HTR-8/SVneo (cell line): ENCODE measurements at regions not wholly inside any gene's neighbourhood (a gene's known extent, or its start where the extent isn't known, plus 50 kb on each side); places are given as distances from the start of the nearest gene placed in this dataset.
A peak's percentile ranks its signal among the peaks of the same experiment; 100 is the strongest.

Source experiments
- DNase-seq: peaks from one replicate; pipeline ENCODE4 v3.0.0; 2011; ENCODE audit warnings: low spot score, mixed read lengths; ENCODE audit not compliant: insufficient read length
- FAIRE-seq: peaks from 2 replicates; lab custom pipeline; 2011; peaks lifted over from hg19 to GRCh38; lab: Jason Lieb, UNC

DNA sequence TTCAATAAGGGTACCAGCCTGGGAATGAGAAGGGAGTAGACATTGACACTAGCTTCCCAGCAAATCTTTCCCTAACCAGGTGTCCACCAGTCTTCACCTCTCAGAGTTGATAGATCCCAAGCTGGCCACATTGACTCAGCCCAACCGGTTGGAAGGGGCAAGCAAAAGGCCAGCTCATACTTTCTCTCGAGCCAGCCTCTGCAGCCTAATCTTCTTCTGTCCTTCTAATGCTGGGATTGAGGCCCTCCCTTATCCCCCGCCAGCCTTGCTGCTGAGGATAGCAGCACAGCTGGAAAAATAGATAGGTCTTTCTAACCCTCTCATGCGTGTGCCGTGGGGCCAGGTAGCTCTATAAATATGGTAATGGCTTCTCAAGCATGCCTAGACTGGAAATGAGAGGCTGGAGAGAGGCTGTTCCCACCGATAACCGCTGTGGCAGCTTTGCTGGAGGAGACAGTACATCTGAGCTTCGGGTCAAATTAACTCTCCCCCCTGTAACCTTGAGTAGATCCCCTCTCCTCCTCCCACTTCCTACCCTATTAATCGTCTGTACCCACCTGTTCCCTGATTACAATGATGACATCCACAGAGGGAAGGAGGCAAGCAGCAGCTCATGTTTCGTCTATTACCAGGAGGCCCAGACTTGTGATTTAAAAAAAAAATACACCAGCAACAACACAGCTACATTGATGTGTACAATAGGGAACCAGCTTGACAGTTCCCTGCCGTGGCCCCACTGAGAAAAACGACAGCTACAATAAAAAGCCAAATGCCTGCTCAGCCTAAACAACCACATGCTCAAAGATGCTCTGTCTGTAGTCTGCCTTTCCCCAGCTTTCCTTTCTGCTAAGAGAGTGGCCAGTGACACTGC lies 219.9 kb upstream of the BRINP1 start:
- FAIRE-seq (no peak), DNase-seq (no peak)

- DNase-seq: no peak
These were observed 208.6 kb upstream of the BRINP1 start for GRCh38 chr9:119577881-119578280.

DNA sequence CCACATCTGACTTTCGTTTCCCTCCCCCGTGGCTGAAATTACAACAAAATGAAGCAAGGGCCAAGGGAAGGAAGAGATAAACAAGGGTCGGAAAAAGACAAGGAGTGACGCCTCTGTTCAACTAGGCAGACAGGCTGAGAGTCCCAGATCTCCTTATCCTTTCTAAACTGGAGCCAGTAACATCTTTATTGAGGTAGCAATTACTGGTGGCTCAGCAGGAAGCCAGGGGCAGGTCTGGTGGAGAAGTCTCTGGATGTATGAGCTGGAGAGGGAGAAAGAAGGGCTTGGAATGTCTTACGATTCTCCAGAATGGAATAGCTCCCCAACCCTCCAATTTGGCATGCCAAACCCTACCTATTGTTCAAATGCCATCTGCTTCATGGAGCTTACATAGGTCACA lies 190.8 kb upstream of the BRINP1 start:
- no peak for FAIRE-seq
- DNase-seq: no peak

More at GRCh38 chr9:119577881-119578280, 208.6 kb upstream of the BRINP1 start:
- FAIRE-seq: no peak

GRCh38 chr9:119559056-119559455 lies 189.8 kb upstream of the BRINP1 start:
- no peak for DNase-seq
- no peak for FAIRE-seq

- no peak for FAIRE-seq
- DNase-seq: peak; percentile 22
These were observed 187.1 kb upstream of the BRINP1 start for GRCh38 chr9:119556129-119556875.

DNA sequence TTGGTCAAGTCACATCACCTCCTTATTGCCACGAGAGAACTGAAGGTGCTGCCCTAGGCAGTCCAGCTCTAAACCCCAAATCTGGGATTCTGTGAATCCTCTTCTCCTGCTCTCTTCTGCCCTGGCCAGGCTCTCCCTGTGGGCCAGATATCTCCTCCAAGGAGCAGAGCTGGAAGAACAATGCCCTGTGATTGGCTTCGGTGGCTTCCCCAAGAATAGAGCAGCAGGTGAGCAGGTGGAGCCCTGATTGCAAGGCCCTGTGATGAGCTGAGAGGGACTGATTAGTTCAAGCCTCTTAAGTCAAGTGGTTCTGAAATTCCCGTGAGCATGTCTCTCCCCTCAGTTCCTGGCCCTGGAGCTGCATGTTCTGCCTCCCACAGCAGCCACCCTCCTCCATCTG lies 175.3 kb upstream of the BRINP1 start:
- no peak for DNase-seq
- FAIRE-seq: no peak

GRCh38 chr9:119537138-119537537 lies 167.9 kb upstream of the BRINP1 start:
- FAIRE-seq (no peak), DNase-seq (no peak)

- no peak for DNase-seq
- FAIRE-seq: no peak
These were observed 164.3 kb upstream of the BRINP1 start for GRCh38 chr9:119533504-119533903.

GRCh38 chr9:119526698-119527097 lies 157.5 kb upstream of the BRINP1 start:
- DNase-seq (no peak), FAIRE-seq (no peak)

GRCh38 chr9:119523508-119523907 lies 154.3 kb upstream of the BRINP1 start:
- FAIRE-seq: no peak
- no peak for DNase-seq

DNA sequence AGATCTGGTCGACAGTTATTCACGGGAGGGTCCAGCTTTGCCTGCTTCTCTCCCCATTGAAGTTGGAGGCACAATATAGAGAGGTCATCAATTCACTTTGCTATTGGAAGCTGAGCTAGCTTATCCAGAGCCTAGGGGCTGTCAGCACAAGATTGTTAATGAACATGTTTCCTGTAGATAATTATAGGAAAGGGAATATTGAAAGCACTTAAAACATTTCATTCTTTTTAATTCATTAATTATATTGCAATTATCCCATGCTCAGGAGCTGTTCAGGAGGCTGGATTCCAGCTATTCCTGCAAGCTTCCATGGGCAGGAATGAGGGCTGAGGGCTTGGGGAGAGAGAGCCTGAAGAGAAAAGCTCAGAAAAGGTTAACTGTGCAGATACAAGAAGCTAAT lies 153.1 kb upstream of the BRINP1 start:
- FAIRE-seq: no peak

GRCh38 chr9:119509291-119509905 lies 140.2 kb upstream of the BRINP1 start:
- no peak for DNase-seq
- no peak for FAIRE-seq

More for the DNA sequence above, 153.1 kb upstream of the BRINP1 start:
- no peak for DNase-seq

- no peak for DNase-seq
- FAIRE-seq: no peak
These were observed 132.1 kb upstream of the BRINP1 start for GRCh38 chr9:119501374-119501773.

DNA sequence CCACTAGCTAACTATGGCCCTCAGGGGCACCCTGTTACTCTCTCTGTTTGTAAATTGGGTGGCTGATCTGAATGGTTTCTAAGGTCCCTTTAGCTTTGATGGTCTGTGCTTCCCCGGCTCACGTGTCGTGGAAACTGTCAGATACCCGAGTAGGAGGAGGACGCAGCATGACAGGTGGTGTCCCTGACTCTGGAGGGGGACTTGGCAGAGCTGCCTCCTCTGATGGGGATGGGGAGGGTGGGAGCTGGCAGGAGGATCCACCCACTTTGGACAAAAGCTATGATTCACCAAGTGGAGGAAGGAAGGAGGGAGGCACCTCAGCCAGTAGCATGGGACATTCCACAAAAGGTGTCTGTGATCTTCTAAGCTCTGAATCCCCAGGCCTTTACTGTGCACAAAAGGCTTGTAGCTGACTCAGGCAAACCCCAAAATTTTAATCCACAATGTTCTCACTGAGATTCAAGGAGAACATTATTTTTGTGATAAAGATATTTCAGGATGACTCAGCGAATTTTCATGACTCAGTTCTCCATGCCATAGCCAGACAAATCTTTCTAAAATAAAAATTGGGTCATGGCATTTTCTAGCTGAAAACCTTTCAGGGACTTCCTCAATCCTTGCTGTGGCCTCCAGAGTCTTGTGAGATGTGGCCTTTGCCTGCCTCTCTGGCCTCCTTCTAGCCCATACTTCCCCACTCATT lies 131.0 kb upstream of the BRINP1 start:
- FAIRE-seq (no peak), DNase-seq (no peak)

DNA sequence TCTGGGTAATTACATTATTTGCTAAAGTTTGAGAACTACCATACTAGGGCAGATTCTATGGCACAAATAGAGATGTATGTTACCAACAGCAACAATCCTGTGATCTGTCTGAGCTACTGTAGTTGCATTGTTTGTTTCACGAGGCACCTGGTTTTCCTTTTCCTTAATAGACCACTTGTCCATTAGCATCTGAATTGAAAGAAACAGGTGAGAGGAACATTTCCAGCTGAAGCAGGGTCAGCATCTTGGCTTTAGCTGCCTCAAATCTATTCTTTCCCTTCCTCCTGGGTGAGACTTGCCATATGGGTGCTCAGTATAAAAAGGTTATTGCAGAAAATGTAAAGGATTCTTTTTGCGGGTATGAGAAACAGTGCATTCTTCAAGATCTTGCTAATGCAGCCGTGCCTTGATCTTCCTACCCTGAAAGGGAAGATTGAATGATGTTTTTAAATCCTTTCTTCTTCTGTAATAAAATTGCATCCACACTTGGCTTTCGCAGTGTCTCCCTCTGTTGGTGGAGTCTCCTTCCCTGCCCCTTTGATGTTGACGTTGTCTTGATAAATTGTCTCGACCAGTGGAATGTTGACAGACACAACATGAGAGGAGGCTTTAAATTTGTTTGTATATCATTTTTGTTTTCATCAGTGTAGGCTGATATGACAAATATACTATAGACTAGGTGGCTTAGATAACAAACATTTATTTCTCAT lies 118.0 kb upstream of the BRINP1 start:
- FAIRE-seq (no peak), DNase-seq (no peak)

GRCh38 chr9:119483153-119483552 lies 113.9 kb upstream of the BRINP1 start:
- DNase-seq (no peak), FAIRE-seq (no peak)

DNA sequence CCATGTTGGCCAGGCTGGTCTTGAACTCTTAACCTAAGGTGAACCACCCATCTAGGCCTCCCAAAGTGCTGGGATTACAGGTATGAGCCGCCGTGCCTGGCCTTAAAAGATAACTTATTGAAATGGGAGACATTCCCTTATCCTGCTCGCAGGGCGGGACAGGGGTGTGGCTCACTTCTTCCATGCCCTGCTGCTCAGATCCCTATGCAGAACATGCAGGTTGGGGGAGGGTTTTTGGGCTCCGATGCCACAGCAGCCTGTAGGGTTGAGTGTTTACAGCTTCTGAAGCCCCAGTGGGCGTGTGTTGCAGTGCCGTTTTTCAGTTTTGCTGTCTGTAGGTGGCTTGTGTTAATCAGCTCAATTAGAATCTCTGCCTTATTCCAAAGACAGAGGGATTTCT lies 108.0 kb upstream of the BRINP1 start:
- FAIRE-seq: no peak
- DNase-seq: no peak

DNA sequence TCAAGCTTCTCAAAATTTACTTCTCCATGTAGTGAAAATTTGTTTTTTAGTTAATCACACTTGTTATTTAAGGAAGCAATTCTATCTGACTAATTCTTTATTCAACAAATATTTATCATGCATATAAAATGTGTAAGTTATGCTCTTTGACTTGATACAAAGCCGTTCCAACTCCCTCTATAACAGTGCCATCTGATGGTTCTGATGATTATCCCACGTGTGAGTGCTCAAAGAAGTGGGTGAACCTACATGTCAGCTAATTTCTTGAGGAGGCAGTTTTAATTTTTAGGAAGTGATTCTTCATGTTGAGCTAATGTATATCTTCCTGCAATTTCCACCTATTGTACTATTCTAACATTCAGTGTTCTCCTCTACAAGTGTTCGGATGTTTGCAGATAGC lies 88.8 kb upstream of the BRINP1 start:
- DNase-seq (no peak), FAIRE-seq (no peak)

DNA sequence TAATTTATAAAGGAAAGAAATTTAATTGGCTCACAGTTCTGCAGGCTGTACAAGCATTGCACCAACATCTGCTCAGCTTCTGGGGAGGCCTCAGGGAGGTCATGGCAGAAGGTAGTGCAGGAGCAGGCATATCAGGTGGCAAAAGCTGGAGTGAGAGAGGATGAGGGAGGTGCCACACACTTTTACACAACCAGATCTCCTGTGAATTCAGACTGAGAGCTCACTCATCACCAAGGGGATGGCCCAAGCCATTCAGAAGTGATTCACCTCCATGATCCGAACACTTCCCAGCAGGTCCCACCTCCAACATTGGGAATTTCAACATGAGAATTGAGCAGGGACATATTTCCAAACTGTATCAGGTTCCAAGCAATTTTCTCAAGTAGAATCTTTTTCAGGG lies 84.7 kb upstream of the BRINP1 start:
- no peak for DNase-seq
- FAIRE-seq: no peak

DNA sequence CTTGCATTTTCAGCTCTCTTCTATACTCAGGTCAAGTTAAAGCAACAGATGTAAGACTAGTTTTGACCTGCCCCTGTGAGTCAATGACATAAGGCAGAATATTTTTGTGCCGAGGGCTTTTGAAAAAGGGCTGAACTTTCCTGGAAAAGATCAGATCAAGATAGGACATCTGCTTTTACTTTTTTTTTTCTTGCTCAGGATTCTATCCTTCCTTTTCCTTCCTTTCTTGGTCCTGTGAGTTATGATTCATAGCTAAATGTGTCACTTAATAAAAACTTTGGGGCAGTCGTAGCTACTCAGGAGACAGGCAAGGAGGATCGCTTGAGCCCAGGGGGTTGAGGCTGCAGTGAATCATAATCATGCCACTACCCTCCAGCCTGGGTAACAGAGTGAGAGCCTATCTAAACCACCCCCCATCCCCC lies 84.3 kb upstream of the BRINP1 start:
- DNase-seq (no peak), FAIRE-seq (no peak)
